WI38 (cell line): ENCODE measurements at regions not wholly inside any gene's neighbourhood (a gene's known extent, or its start where the extent isn't known, plus 50 kb on each side); places are given as distances from the start of the nearest gene placed in this dataset.

Experiments used
- H3K4me3 ChIP-seq: 2 replicates; pipeline ENCODE4 v1.5.1; 2011; ENCODE audit warnings: low read depth, mild to moderate bottlenecking, control low read depth, low read length
- TF ChIP-seq, protein P1 (sequence below): IDR thresholded peaks from 2 replicates; pipeline ENCODE4 v1.5.1; 2012; ENCODE audit warnings: low read depth, mild to moderate bottlenecking, control low read depth, low read length

DNA sequence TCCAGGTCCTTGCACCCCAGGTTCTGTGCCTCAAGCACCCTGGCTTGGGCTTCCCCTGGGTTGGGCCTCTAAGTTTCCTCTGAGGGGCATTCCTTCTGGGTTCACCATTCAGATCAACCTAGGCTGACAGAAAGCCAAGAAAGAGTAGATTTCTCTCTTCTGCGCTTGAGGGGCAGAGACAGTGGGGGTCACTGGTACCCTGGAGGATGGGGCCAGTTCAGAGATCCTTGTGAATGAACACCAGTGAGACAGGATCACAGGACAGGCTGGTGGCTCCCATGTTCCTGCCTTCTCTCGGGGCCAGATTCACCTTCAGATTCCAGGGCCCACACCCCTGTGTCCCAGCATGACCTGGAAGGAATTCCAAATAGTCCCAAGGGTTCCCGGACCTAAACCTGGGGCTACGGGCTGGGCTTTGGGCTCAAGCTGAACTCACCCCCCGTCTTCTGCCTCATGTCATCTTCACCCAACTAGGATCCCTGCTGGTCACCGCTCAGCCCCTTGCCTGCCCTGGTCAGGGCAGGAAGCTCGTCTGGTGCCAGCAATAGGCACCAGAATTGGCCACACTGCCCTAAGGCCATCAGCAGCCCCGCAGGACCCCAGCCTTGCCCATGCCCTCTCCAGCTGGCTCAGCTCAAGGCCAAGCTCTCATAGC lies 91.8 kb upstream of the MVB12B start:
- H3K4me3 ChIP-seq: no peak overlapping the region
- TF ChIP-seq, protein P1, sequence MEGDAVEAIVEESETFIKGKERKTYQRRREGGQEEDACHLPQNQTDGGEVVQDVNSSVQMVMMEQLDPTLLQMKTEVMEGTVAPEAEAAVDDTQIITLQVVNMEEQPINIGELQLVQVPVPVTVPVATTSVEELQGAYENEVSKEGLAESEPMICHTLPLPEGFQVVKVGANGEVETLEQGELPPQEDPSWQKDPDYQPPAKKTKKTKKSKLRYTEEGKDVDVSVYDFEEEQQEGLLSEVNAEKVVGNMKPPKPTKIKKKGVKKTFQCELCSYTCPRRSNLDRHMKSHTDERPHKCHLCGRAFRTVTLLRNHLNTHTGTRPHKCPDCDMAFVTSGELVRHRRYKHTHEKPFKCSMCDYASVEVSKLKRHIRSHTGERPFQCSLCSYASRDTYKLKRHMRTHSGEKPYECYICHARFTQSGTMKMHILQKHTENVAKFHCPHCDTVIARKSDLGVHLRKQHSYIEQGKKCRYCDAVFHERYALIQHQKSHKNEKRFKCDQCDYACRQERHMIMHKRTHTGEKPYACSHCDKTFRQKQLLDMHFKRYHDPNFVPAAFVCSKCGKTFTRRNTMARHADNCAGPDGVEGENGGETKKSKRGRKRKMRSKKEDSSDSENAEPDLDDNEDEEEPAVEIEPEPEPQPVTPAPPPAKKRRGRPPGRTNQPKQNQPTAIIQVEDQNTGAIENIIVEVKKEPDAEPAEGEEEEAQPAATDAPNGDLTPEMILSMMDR: no peak

DNA sequence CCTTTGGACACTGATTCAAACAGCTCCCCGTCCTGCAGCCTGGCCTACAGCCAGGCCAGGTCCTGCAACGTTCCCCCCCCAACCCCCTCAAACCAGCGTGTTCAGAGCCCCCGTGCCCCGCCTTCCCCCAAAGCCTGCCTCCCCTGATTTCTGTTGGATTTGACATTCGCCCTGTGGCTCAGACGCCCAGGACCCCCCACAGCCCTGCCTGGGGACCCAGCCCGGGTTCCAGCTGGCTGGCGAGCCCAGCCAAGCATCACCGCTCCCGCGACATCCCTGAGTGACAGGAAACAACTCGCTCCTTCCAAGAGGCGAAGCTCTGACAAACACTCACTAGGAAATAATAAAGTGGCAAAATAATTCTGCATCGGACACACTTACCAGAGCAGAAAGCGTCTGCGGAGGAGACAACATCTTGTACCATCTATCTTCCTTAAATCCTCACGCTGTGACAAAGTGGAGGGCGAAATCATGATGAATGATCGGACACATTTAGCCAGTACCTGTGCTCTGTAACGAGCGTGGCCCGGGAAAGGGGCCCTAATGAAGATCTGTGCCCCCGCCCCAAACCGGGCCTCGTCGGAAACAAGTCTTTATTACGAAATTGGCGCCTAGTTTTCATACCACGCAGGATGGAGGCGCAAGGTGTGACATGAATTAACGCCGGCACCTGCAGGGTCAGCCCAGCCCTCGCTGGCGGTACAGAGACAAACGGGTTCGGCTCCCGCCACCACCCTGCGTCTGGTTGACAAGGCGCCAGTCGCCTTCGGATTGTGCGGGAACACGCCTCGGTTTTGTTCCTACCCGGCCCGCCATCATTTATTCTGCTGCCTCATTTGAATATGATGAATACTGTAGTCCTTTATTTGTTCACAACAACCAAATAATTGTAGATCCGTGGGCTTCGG lies 91.0 kb upstream of the MVB12B start:
- no peak overlapping the region for H3K4me3 ChIP-seq
- TF ChIP-seq, protein P1: no peak

DNA sequence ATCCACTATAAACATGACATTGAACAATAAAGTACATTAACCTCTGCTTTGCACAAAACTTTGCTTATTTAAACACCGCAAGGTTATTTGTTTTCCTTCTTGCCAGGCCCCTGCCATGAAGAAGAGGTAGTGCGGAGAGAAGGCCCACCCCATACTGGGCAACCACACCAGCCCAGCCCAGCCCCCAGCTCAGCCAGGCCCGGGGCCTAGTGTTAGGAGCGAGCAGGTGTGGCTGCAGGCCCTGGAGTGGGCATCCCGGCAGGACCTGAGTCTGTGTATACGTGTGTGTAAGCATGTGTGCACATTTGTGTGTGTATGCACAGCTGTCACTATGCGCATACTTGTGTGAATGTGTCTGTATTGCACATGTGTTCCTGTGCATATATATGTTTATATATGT lies 90.4 kb upstream of the MVB12B start:
- no peak overlapping the region for H3K4me3 ChIP-seq

DNA sequence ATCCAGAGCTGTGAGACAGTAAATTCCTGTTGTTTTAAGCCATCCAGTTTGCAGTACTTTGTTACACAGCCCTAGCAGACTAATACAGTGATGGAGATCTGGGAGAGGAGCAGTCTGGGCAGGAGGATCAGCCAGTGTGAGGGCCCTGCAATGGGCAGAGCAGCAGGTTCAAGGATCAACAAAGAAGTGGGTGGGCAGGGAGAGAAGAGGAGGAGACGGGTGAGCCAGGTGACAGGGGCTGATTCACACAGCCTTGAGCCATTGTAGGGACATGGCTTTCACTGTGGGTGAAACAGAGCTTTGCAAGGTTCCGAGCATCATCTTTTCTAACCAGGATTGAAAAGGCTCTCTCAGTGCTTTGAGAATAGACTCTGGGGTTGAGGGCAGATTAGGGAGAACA lies 88.2 kb upstream of the MVB12B start:
- no peak overlapping the region for H3K4me3 ChIP-seq
- TF ChIP-seq, protein P1: no peak

More for the DNA sequence above, 90.4 kb upstream of the MVB12B start:
- TF ChIP-seq, protein P1: no peak

DNA sequence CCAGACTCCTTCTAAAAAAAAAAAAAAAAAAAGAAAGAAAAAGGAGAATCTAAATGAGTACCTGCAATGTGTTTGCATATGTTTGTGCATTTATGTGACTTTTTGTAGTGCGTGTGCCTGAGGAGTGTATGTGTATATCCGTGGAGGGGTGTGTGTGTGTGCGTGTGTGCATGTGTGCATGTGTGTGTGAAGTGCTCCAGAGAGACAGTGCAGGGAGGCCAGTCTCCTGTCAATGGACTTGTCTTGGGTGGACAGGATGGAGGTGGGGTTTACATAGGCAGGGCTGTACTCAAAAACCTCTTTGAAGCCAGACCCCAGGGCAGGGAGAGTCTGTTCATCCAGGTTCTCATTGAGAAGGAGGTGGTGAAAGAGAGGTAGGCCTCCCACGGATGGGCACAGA lies 87.1 kb upstream of the MVB12B start:
- TF ChIP-seq, protein P1: no peak

DNA sequence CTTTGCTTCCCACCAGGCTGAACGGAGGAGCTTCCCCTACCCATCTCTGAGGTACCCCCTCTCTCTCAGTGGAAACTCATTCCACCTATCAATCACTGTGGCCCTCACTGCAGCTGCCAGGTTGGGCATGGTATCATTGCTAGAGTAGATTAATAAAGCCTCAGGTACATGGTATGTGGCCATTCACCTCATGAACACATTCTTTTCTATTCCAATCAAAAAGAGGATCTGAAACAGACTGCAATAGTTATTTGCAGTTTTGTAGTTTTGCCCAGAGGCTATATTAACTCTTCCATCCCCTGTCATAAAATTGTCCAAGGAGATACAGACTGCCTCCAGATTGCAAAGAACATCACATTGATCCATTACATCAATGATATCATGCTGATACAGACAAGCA lies 85.8 kb upstream of the MVB12B start:
- TF ChIP-seq, protein P1: no peak
- no peak overlapping the region for H3K4me3 ChIP-seq

More for the DNA sequence above, 87.1 kb upstream of the MVB12B start:
- no peak overlapping the region for H3K4me3 ChIP-seq

DNA sequence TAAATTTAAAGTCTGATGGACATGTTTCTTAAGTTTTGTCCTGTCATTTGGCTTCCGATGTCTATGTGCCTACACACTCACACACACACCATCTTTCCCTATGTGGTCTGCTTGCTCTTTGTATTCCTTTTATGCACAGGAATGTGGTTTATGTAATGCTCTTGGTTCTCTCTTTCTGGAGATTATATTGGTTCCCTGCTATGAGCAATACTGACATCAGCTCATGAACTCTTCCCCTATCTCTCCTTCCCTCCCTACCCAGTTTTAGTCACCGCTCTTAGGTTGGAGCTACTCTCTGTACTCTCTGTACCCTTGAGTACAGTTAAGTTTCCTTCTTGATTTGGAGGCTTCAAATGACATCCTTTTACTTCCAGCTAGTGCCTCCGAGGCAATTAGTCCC lies 77.9 kb upstream of the MVB12B start:
- TF ChIP-seq, protein P1: no peak

More for the DNA sequence above, 77.9 kb upstream of the MVB12B start:
- H3K4me3 ChIP-seq: no peak overlapping the region
